H1 (cell line): ENCODE measurements at regions not wholly inside any gene's neighbourhood (a gene's known extent, or its start where the extent isn't known, plus 50 kb on each side); places are given as distances from the start of the nearest gene placed in this dataset.

Experiments used
- CTCF ChIA-PET: fragments of 300-600 bp; sonication (Branson Sonifier 250); formaldehyde crosslinking; loops from one replicate; lab custom pipeline; 2021; ENCODE audit not compliant: partially characterized antibody; lab: Charles Lee
- POLR2A ChIA-PET: fragments of 300-600 bp; sonication (Branson Sonifier 250); formaldehyde crosslinking; loops from one replicate; lab custom pipeline; 2021; ENCODE audit warnings: inconsistent platforms; ENCODE audit not compliant: partially characterized antibody; lab: Charles Lee
- DNase-seq, 2 experiments: peaks; one replicate each; pipeline versions ENCODE4 v3.0.0 to v3.0.0-alpha.2; 2010 to 2022; ENCODE audit warnings: low spot score in 2 of 2, low read depth in 1 of 2, mixed read lengths in 1 of 2
- FAIRE-seq: peaks from 2 replicates; lab custom pipeline; 2011; peaks lifted over from hg19 to GRCh38; lab: Jason Lieb, UNC
- H2AFZ ChIP-seq: 2 replicates; pipeline ENCODE4 v1.8.1; 2012; ENCODE audit warnings: low read length, inconsistent platforms
- H2AK5ac ChIP-seq: 2 replicates; pipeline ENCODE4 v1.6.1; 2013; ENCODE audit warnings: low read depth, low read length
- H2BK120ac ChIP-seq: replicated peaks from 2 replicates; pipeline ENCODE3; 2013; ENCODE audit warnings: low read depth, low read length, inconsistent platforms
- H2BK12ac ChIP-seq: 2 replicates; pipeline ENCODE4 v1.6.1; 2013; ENCODE audit warnings: low read depth, low read length
- H2BK15ac ChIP-seq: 2 replicates; pipeline ENCODE4 v1.6.1; 2013; ENCODE audit warnings: low read length
- H2BK20ac ChIP-seq: 2 replicates; pipeline ENCODE4 v1.6.1; 2013; ENCODE audit warnings: low read length
- H2BK5ac ChIP-seq: 2 replicates; pipeline ENCODE4 v1.6.1; 2013; ENCODE audit warnings: low read depth, low read length
- H3K14ac ChIP-seq: 2 replicates; pipeline ENCODE4 v1.6.1; 2013; ENCODE audit warnings: inconsistent platforms; ENCODE audit not compliant: insufficient read length
- H3K18ac ChIP-seq: 2 replicates; pipeline ENCODE4 v1.6.1; 2013; ENCODE audit warnings: low read length; ENCODE audit errors: extremely low read depth
- H3K23ac ChIP-seq: 2 replicates; pipeline ENCODE4 v1.6.1; 2013; ENCODE audit warnings: inconsistent platforms; ENCODE audit not compliant: insufficient read length
- H3K23me2 ChIP-seq: 2 replicates; pipeline ENCODE4 v1.6.1; 2013; ENCODE audit warnings: low read depth, low read length
- H3K27ac ChIP-seq: 2 replicates; pipeline ENCODE4 v1.6.1; 2011; ENCODE audit warnings: low read depth, low read length, inconsistent platforms
- H3K27me3 ChIP-seq, 4 experiments: replicated peaks in 1 of 4; 1 replicate in 1 of 4; 2 replicates in 3 of 4; pipeline versions ENCODE4 v1.6.1 to v1.8.1; 2011 to 2013; ENCODE audit warnings: low read length in 3 of 4, mild to moderate bottlenecking in 3 of 4, inconsistent platforms in 2 of 4, mixed read lengths in 2 of 4, moderate library complexity in 1 of 4; ENCODE audit not compliant: control insufficient read depth in 3 of 4, insufficient read depth in 3 of 4; ENCODE audit errors: extremely low read depth in 1 of 4
- H3K36me3 ChIP-seq, 4 experiments: 2 replicates each; pipeline versions ENCODE4 v1.6.1 to v1.8.1; 2011 to 2013; ENCODE audit warnings: mild to moderate bottlenecking in 4 of 4, low read length in 3 of 4, moderate library complexity in 2 of 4, control low read depth in 1 of 4, inconsistent platforms in 1 of 4; ENCODE audit not compliant: insufficient read depth in 4 of 4, control insufficient read depth in 2 of 4
- H3K4ac ChIP-seq: replicated peaks from 2 replicates; pipeline ENCODE3; 2013; ENCODE audit warnings: low read length, low read depth, mixed read lengths, inconsistent platforms; ENCODE audit not compliant: insufficient read length
- H3K4me1 ChIP-seq, 4 experiments: replicated peaks in 1 of 4; 1 replicate in 1 of 4; 2 replicates in 3 of 4; pipeline versions ENCODE4 v1.6.1 to v1.8.1; 2011 to 2013; ENCODE audit warnings: low read length in 3 of 4, inconsistent platforms in 2 of 4, mixed read lengths in 1 of 4; ENCODE audit not compliant: insufficient read depth in 4 of 4, control insufficient read depth in 3 of 4
- H3K4me2 ChIP-seq, 2 experiments: 2 replicates each; pipeline versions ENCODE4 v1.6.1 to v1.8.1; 2011 to 2013; ENCODE audit warnings: low read depth in 2 of 2, low read length in 2 of 2, control low read depth in 1 of 2, inconsistent platforms in 1 of 2, mild to moderate bottlenecking in 1 of 2; ENCODE audit not compliant: insufficient read depth in 1 of 2
- H3K4me3 ChIP-seq, 4 experiments: fragments of 200-600, 300-600 bp in 1 of 4; sonication (generic), shearing (Covaris generic), sonication (Bioruptor Twin) in 1 of 4; 2 replicates each; pipeline versions ENCODE4 v1.5.1 to v1.8.1; 2011 to 2016; ENCODE audit warnings: low read length in 4 of 4, low read depth in 3 of 4, control low read depth in 2 of 4, inconsistent platforms in 2 of 4, mild to moderate bottlenecking in 2 of 4, mixed read lengths in 1 of 4, moderate library complexity in 1 of 4; ENCODE audit not compliant: insufficient read depth in 2 of 4; ENCODE audit errors: extremely low read depth in 1 of 4
- H3K56ac ChIP-seq: replicated peaks from 2 replicates; pipeline ENCODE3; 2013; ENCODE audit warnings: low read depth, mild to moderate bottlenecking, mixed read lengths, low read length, inconsistent platforms; ENCODE audit not compliant: insufficient read length
- H3K79me1 ChIP-seq: 2 replicates; pipeline ENCODE4 v1.6.1; 2013; ENCODE audit warnings: low read depth, low read length, control low read depth
- H3K79me2 ChIP-seq, 2 experiments: 2 replicates each; pipeline versions ENCODE4 v1.6.1 to v1.8.1; 2012 to 2013; ENCODE audit warnings: low read length in 2 of 2, mild to moderate bottlenecking in 2 of 2, inconsistent platforms in 1 of 2; ENCODE audit not compliant: insufficient read depth in 2 of 2, control insufficient read depth in 1 of 2
- H3K9ac ChIP-seq, 4 experiments: replicated peaks in 1 of 4; 1 replicate in 1 of 4; 2 replicates in 3 of 4; pipeline versions ENCODE4 v1.6.1 to v1.8.1; 2011 to 2013; ENCODE audit warnings: low read depth in 3 of 4, low read length in 3 of 4, control low read depth in 2 of 4, mild to moderate bottlenecking in 2 of 4, moderate library complexity in 2 of 4, inconsistent platforms in 1 of 4; ENCODE audit errors: extremely low read depth in 1 of 4
- H3K9me3 ChIP-seq, 2 experiments: 2 replicates each; pipeline versions ENCODE4 v1.6.1 to v1.8.1; 2012 to 2013; ENCODE audit warnings: mild to moderate bottlenecking in 2 of 2, moderate library complexity in 2 of 2, control low read depth in 1 of 2, inconsistent platforms in 1 of 2, low read depth in 1 of 2, low read length in 1 of 2, mixed read lengths in 1 of 2; ENCODE audit not compliant: insufficient read depth in 2 of 2
- H4K20me1 ChIP-seq, 2 experiments: replicated peaks in 1 of 2; 2 replicates each; pipeline versions ENCODE3 to v1.8.1; 2011 to 2013; ENCODE audit warnings: inconsistent platforms in 2 of 2, low read length in 2 of 2, mild to moderate bottlenecking in 1 of 2; ENCODE audit not compliant: insufficient read depth in 2 of 2, control insufficient read depth in 1 of 2
- H4K5ac ChIP-seq: 2 replicates; pipeline ENCODE4 v1.6.1; 2013; ENCODE audit warnings: low read length, low read depth, mixed read lengths, inconsistent platforms; ENCODE audit not compliant: insufficient read length
- H4K8ac ChIP-seq: 2 replicates; pipeline ENCODE4 v1.8.0; 2013; ENCODE audit warnings: mild to moderate bottlenecking, moderate library complexity, low read length, inconsistent platforms; ENCODE audit not compliant: insufficient read depth; ENCODE audit errors: extremely low read depth
- H4K91ac ChIP-seq: replicated peaks from 2 replicates; pipeline ENCODE3; 2013; ENCODE audit warnings: low read length, mixed read lengths, inconsistent platforms; ENCODE audit not compliant: insufficient read length
- CHD1 ChIP-seq: IDR thresholded peaks from 2 replicates; pipeline ENCODE4 v1.6.1; 2012; ENCODE audit warnings: low read depth, low read length, improper control_type of control experiment
- CHD2 ChIP-seq: IDR thresholded peaks from 2 replicates; pipeline ENCODE4 v1.6.1; 2012; ENCODE audit warnings: low read length, improper control_type of control experiment
- FOSL1 ChIP-seq: IDR thresholded peaks from 2 replicates; pipeline ENCODE4 v1.6.1; 2011; ENCODE audit warnings: mild to moderate bottlenecking, low read depth, low read length, moderate library complexity; ENCODE audit not compliant: insufficient read depth
- HDAC2 ChIP-seq, 2 experiments: fragments of 300-600 bp in 1 of 2; sonication (generic) in 1 of 2; IDR thresholded peaks; 2 replicates each; pipeline ENCODE4 v1.6.1; 2011 to 2012; ENCODE audit warnings: low read depth in 2 of 2, low read length in 2 of 2, mild to moderate bottlenecking in 2 of 2, moderate library complexity in 2 of 2, borderline replicate concordance in 1 of 2, inconsistent platforms in 1 of 2
- POLR2A ChIP-seq, 2 experiments: IDR thresholded peaks; 1 replicate in 1 of 2; 2 replicates in 1 of 2; pipeline ENCODE4 v1.6.1; 2011; ENCODE audit warnings: low read depth in 2 of 2, low read length in 2 of 2, mild to moderate bottlenecking in 2 of 2; ENCODE audit errors: control extremely low read depth in 1 of 2
- RAD21 ChIP-seq, 2 experiments: IDR thresholded peaks in 1 of 2; conservative IDR thresholded peaks in 1 of 2; 2 replicates each; pipeline ENCODE4 v1.6.1; 2011; ENCODE audit warnings: low read depth in 2 of 2, low read length in 2 of 2, improper control_type of control experiment in 1 of 2, inconsistent platforms in 1 of 2, mild to moderate bottlenecking in 1 of 2, moderate library complexity in 1 of 2
- RFX5 ChIP-seq: IDR thresholded peaks from 2 replicates; pipeline ENCODE4 v1.6.1; 2011; ENCODE audit warnings: low read depth, low read length, improper control_type of control experiment, borderline replicate concordance
- RNF2 ChIP-seq: fragments of 200-900, 300-1000 bp; sonication (generic); IDR thresholded peaks from 2 replicates; pipeline ENCODE4 v1.7.1; 2016; ENCODE audit warnings: borderline replicate concordance, low read depth, mild to moderate bottlenecking, antibody characterized with exemption, low read length; ENCODE audit not compliant: poor library complexity, severe bottlenecking; ENCODE audit errors: missing control alignments
- SP1 ChIP-seq: IDR thresholded peaks from 2 replicates; pipeline ENCODE4 v1.6.1; 2011; ENCODE audit warnings: low read depth, low read length
- SRF ChIP-seq: IDR thresholded peaks from 2 replicates; pipeline ENCODE4 v1.6.1; 2011; ENCODE audit warnings: mild to moderate bottlenecking, low read depth, low read length, moderate library complexity
- TBP ChIP-seq: IDR thresholded peaks from 2 replicates; pipeline ENCODE4 v1.6.1; 2011; ENCODE audit warnings: low read depth, low read length, improper control_type of control experiment
- ZNF274 ChIP-seq: IDR thresholded peaks from 2 replicates; pipeline ENCODE4 v1.7.0; 2012; ENCODE audit warnings: low read length, borderline replicate concordance; ENCODE audit errors: extremely low read depth
- WGBS, 2 experiments: shearing (Covaris generic) in 1 of 2; methylation state at CpG; one replicate each; pipeline versions ENCODE4 v1.1.6 to v1.1.7; 2013 to 2015; ENCODE audit warnings: low lambda C conversion rate in 2 of 2, mixed read lengths in 2 of 2, inconsistent platforms in 1 of 2, low coverage in 1 of 2, missing lambda C conversion rate in 1 of 2; ENCODE audit not compliant: insufficient replicate concordance in 2 of 2, insufficient coverage in 1 of 2, insufficient read length in 1 of 2; ENCODE audit errors: extremely low coverage in 1 of 2, missing lambda C conversion rate in 1 of 2; 5-methylcytosine and 5-hydroxymethylcytosine counted together
- TF ChIP-seq, protein P1 (sequence below): IDR thresholded peaks from 2 replicates; pipeline ENCODE4 v1.6.1; 2011; ENCODE audit warnings: low read depth, mild to moderate bottlenecking, low read length; ENCODE audit not compliant: insufficient read depth

DNA sequence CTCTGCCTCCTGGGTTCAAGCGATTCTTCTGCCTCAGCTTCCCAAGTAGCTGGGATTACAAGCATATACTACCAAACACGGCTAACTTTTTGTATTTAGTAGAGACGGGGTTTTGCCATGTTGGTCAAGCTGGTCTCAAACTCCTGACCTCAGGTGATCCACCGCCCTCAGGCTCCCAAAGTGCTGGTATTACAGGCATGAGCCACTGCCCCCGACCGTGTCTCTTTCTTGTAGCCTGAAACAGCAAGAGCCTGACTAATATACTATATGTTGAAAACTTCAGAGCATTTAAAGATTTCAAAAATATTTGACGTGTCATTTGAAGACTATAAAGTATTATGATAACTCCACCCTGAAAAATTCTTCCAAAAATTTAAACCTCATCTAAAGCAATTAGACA, 71.7 kb upstream of the ZNF648 start:
- Histone ChIP-seq H3K79me1 (no peaks in the 10 kb centered on the region), H3K56ac (no peak overlapping the region), H3K4me2 (no peak overlapping the region), H3K9ac (no peak overlapping the region), H2BK120ac (no peak overlapping the region), H2BK15ac (no peak overlapping the region), H3K4me1 (peaks cover 0 to 10% (median 6%) of the 10 kb centered on the region in 4 experiments; a peak in 4 of 7 replicates), H3K4me3 (no peak overlapping the region), H3K4ac (no peak overlapping the region), H3K79me2 (no peaks in the 10 kb centered on the region), H2BK12ac (no peak overlapping the region), H3K23me2 (no peaks in the 10 kb centered on the region), H2AFZ (no peak overlapping the region), H3K14ac (no peak overlapping the region), H3K18ac (no peak overlapping the region), H3K36me3 (no peaks in the 10 kb centered on the region; a peak in 1 of 8 replicates), H4K20me1 (no peaks in the 10 kb centered on the region), H4K91ac (no peak overlapping the region), H2AK5ac (no peak overlapping the region), H3K27ac (no peak overlapping the region), H3K9me3 (peaks cover 11 to 14% of the 10 kb centered on the region in 2 experiments; a peak in 3 of 4 replicates), H4K8ac (no peak overlapping the region), H3K27me3 (no peaks in the 10 kb centered on the region; a peak in 1 of 7 replicates), H2BK5ac (no peak overlapping the region), H4K5ac (no peak overlapping the region), H3K23ac (no peak overlapping the region), H2BK20ac (no peak overlapping the region)
- TF ChIP-seq FOSL1: no peak
- TF ChIP-seq TBP: no peak
- no peak for TF ChIP-seq RAD21 (IDR thresholded peaks at IDR 0.05 in 1 of 2, conservative IDR thresholded peaks at IDR 0.05 in 1 of 2; ENCODE audit: low read depth in 2 of 2, low read length in 2 of 2)
- no peak for TF ChIP-seq RFX5
- no peak for TF ChIP-seq RNF2
- TF ChIP-seq HDAC2 (IDR thresholded peaks at IDR 0.05; ENCODE audit: borderline replicate concordance in 1 of 2, low read depth in 2 of 2, low read length in 2 of 2): no peak
- TF ChIP-seq CHD2: no peak
- TF ChIP-seq, protein P1, sequence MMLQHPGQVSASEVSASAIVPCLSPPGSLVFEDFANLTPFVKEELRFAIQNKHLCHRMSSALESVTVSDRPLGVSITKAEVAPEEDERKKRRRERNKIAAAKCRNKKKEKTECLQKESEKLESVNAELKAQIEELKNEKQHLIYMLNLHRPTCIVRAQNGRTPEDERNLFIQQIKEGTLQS: no peak
- TF ChIP-seq SP1: no peak
- no peak for TF ChIP-seq SRF
- no peak for TF ChIP-seq POLR2A (IDR thresholded peaks at IDR 0.05; ENCODE audit: control extremely low read depth in 1 of 2, low read depth in 2 of 2, low read length in 2 of 2)
- no peak for TF ChIP-seq CHD1
- no peak for TF ChIP-seq ZNF274
- WGBS, 2 experiments: 91% methylated on average over 7 of the region's 7 CpGs; no CpG with 5 or more reads in 1 of the 2 experiments
- ChIA-PET POLR2A (no interaction called here), CTCF (interaction anchor here (1.5 to 7.2 kb wide), 2 partner anchors 9 to 13 kb away, joined by 3 to 69 read pairs; no protein-coding TSS in a partner anchor)
- DNase-seq (no peak), FAIRE-seq (no peak)
